Left lung (tissue), 4 donors: ENCODE measurements at regions not wholly inside any gene's neighbourhood (a gene's known extent, or its start where the extent isn't known, plus 50 kb on each side); places are given as distances from the start of the nearest gene placed in this dataset.

Source experiments
- ATAC-seq: fragments of 200-7000 bp; cut with Tn5 transposase; one replicate; pipeline ENCODE4 v1.9.1; 2020; ENCODE audit warnings: moderate library complexity
- DNase-seq, 4 donors: peaks; one replicate each; pipeline ENCODE4 v3.0.0-alpha.2; 2013 to 2020
- H3K27ac ChIP-seq, 2 donors: fragments of 200-600 bp; sonication (generic) in 1 of 2; one replicate each; pipeline versions ENCODE4 v1.5.0 to v1.8.0; 2020 to 2021
- H3K27me3 ChIP-seq, 2 donors: fragments of 200-600 bp; sonication (generic) in 1 of 2; one replicate each; pipeline versions ENCODE4 v1.5.0 to v1.8.0; 2020 to 2021
- H3K36me3 ChIP-seq, 2 donors: fragments of 200-600 bp; sonication (generic) in 1 of 2; one replicate each; pipeline versions ENCODE4 v1.5.0 to v1.8.0; 2020 to 2021
- H3K4me1 ChIP-seq, 2 donors: fragments of 200-600 bp; one replicate each; pipeline ENCODE4 v1.8.0; 2021
- H3K4me3 ChIP-seq, 2 donors: fragments of 200-600 bp; sonication (generic) in 1 of 2; one replicate each; pipeline versions ENCODE4 v1.5.0 to v1.8.0; 2020 to 2021; ENCODE audit warnings: mild to moderate bottlenecking in 1 of 2
- H3K9me3 ChIP-seq, 2 donors: fragments of 200-600 bp; sonication (generic) in 1 of 2; one replicate each; pipeline versions ENCODE4 v1.5.0 to v1.8.0; 2020 to 2021
- CTCF ChIP-seq, 2 donors: fragments of 200-600 bp; sonication (generic) in 1 of 2; IDR thresholded peaks; one replicate each; pipeline versions ENCODE4 v1.5.0 to v1.8.0; 2021; ENCODE audit warnings: antibody characterized with exemption in 2 of 2
- intact Hi-C, 2 donors: fragments of 100-400 bp; cut with DNase I; formaldehyde crosslinking; loops; one replicate each; pipeline versions ENCODE4 v1.11.2 to v1.14.2; 2022
- donor health status: DM: no; HTN: yes; CAD: no.
- donor health status: DM: no; HTN: no; CAD: no.

DNA sequence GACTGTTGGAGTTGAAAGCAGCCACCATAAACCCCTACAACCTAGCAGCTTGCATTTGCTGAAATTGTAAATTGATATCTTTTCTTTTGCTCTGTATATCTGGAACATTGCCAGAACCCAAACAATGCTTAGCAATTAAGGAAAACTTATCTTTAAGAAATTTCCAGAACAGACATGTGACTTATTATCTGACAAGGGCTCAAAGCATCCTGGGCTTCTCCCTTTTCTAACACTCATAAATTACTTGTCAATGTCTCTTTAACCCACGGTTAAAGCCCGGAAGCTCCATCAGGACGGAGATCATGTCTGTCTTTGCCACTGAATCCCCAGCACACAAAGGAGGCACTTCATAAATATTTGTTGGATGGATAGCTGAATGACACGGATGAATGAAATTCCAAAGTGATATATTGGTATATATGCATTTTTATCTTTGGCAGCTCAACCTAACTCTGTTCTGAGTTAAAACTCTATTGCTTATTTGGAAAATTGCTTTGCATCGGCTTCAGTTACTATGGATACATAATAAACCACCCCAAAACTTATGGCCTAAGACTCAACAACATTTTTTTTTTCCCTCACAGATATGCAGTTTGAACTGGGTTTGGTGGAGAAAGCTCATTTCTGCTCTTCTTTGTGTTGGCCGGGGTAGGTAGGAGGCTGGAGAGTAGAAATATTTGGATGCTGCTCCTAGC is 103.1 kb upstream of the CLINT1 start:
- Histone ChIP-seq H3K9me3 (no peaks in the 10 kb centered on the region), H3K27me3 (no peaks in the 10 kb centered on the region), H3K4me1 (no peaks in the 10 kb centered on the region), H3K4me3 (no peak overlapping the region), H3K36me3 (no peaks in the 10 kb centered on the region), H3K27ac (no peak overlapping the region)
- no peak for TF ChIP-seq CTCF (IDR thresholded peaks at IDR 0.05)
- ATAC-seq, result no peak
- intact Hi-C loops, result no loop called here
- peak in 1 of 4 donors; percentile 20 for DNase-seq

DNA sequence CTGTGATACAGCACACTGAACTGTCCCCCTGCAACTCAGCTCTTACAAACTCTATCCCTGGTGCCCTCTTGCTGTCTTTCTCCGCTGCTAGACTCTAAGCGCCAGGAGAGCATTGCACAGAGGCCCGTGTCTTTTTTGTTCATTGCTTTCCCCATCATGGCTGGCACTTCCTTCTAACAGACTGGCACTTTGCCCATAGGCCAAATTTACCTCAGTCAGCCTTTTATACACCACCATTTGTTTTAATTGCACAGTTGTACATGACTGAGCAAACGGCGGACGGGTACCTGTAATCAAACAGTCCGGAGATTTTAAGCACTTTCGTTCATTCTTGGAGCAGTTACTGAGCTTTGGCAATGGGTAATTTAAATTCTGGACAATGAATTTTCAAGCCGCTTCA is 102.2 kb upstream of the CLINT1 start:
- no peaks in the 10 kb centered on the region for H3K27me3 ChIP-seq
- no peaks in the 10 kb centered on the region for H3K9me3 ChIP-seq
- no peak overlapping the region for H3K27ac ChIP-seq
- no peak for TF ChIP-seq CTCF (IDR thresholded peaks at IDR 0.05)
- intact Hi-C loops, result no loop called here
- no peaks in the 10 kb centered on the region for H3K4me1 ChIP-seq
- H3K36me3 ChIP-seq, result no peaks in the 10 kb centered on the region
- no peak overlapping the region for H3K4me3 ChIP-seq
- DNase-seq, result no peak
- no peak for ATAC-seq

- ATAC-seq, result no peak
- H3K9me3 ChIP-seq, result no peaks in the 10 kb centered on the region
Observed at GRCh38 chr5:157959370-157959769, 100.4 kb upstream of the CLINT1 start.

GRCh38 chr5:157956271-157956885 is 97.4 kb upstream of the CLINT1 start:
- intact Hi-C loops, result no loop called here
- DNase-seq (no peak), ATAC-seq (peak; percentile 45)
- Histone ChIP-seq H3K4me1 (no peaks in the 10 kb centered on the region), H3K27me3 (no peaks in the 10 kb centered on the region), H3K4me3 (no peak overlapping the region), H3K27ac (no peak overlapping the region), H3K9me3 (no peaks in the 10 kb centered on the region), H3K36me3 (no peaks in the 10 kb centered on the region)
- no peak for TF ChIP-seq CTCF (IDR thresholded peaks at IDR 0.05)

More at GRCh38 chr5:157959370-157959769, 100.4 kb upstream of the CLINT1 start:
- no peak for TF ChIP-seq CTCF (IDR thresholded peaks at IDR 0.05)
- H3K4me1 ChIP-seq, result no peaks in the 10 kb centered on the region
- DNase-seq, result peak in 1 of 4 donors; percentile 35
- H3K36me3 ChIP-seq, result no peaks in the 10 kb centered on the region
- H3K4me3 ChIP-seq, result no peak overlapping the region
- H3K27me3 ChIP-seq, result no peaks in the 10 kb centered on the region
- intact Hi-C loops, result no loop called here
- no peak overlapping the region for H3K27ac ChIP-seq

DNA sequence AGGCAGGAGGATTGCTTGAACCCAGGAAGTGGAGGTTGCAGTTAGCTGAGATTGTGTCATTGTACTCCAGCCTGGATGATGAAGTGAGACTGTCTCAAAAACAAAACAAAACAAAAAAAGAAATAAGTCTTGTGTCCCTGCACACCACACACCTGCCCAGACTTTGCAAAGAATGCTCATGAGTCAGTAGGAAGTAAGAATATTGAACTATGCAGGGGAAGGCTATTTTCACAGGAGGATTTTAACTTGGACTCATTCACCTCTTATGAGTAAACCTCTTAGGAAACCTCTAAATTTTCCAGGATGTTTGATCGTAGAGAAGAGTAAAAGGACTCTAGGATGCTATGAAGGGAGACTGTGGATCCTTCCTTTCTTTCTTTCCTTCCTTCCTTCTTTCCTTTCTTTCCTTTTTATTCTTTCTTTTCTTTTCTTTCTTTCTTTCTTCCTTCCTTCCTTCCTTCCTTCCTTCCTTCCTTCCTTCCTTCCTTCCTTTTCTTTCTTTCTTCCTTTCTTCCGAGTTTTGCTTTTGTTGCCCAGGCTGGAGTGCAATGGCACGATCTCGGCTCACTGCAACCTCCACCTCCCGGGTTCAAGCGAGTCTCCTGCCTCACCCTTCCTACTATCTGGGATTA is 96.7 kb upstream of the CLINT1 start:
- Histone ChIP-seq H3K4me3 (no peak overlapping the region), H3K27ac (no peak overlapping the region), H3K27me3 (no peaks in the 10 kb centered on the region), H3K4me1 (no peaks in the 10 kb centered on the region), H3K36me3 (no peaks in the 10 kb centered on the region), H3K9me3 (no peaks in the 10 kb centered on the region)
- TF ChIP-seq CTCF (IDR thresholded peaks at IDR 0.05), result no peak
- DNase-seq (no peak), ATAC-seq (peak; percentile 37)
- intact Hi-C loops, result no loop called here
